ENCODE measurements at regions not wholly inside any gene's neighbourhood (a gene's known extent, or its start where the extent isn't known, plus 50 kb on each side); places are given as distances from the start of the nearest gene placed in this dataset.

DNA sequence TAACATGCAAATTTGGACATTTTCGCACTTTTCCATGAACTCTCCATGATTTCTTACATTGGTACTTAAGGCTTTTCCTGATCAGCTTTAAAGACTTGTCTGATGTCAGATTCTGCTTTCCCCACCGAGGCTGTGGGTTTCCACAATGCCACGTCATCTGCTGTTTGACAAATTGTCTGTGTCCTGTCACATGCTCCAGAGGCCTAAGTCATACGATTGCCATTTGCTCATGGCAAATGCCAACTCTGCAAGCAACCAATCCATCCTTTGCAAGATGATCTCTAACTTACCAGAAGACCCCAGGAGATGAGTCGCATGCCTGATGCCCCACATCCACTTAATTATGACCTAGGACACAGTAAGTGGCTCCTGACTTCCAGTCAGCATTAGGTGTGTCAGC lies 556.5 kb downstream of the BMP2 start:
- no peaks in the 10 kb centered on the region for H3K36me3 ChIP-seq
- no peak for TF ChIP-seq POLR2A (IDR thresholded peaks at IDR 0.05)
- TF ChIP-seq, protein P1, sequence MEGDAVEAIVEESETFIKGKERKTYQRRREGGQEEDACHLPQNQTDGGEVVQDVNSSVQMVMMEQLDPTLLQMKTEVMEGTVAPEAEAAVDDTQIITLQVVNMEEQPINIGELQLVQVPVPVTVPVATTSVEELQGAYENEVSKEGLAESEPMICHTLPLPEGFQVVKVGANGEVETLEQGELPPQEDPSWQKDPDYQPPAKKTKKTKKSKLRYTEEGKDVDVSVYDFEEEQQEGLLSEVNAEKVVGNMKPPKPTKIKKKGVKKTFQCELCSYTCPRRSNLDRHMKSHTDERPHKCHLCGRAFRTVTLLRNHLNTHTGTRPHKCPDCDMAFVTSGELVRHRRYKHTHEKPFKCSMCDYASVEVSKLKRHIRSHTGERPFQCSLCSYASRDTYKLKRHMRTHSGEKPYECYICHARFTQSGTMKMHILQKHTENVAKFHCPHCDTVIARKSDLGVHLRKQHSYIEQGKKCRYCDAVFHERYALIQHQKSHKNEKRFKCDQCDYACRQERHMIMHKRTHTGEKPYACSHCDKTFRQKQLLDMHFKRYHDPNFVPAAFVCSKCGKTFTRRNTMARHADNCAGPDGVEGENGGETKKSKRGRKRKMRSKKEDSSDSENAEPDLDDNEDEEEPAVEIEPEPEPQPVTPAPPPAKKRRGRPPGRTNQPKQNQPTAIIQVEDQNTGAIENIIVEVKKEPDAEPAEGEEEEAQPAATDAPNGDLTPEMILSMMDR (IDR thresholded peaks at IDR 0.05 in 4 of 5, conservative IDR thresholded peaks at IDR 0.05 in 1 of 5), result no peak
- ATAC-seq (no peak), DNase-seq (no peak)
- no peaks in the 10 kb centered on the region for H3K27me3 ChIP-seq
- in situ Hi-C loops (cut with MboI; ENCODE audit: low sequenced_read_pairs in 4 of 4), result no loop called here
- H3K9me3 ChIP-seq, result no peaks in the 10 kb centered on the region
- H3K4me3 ChIP-seq, result no peak overlapping the region
- intact Hi-C loops (cut with DNase I; ENCODE audit: low total_unique reads), result no loop called here
- H3K4me1 ChIP-seq, result no peaks in the 10 kb centered on the region
- H3K27ac ChIP-seq, result no peak overlapping the region

DNA sequence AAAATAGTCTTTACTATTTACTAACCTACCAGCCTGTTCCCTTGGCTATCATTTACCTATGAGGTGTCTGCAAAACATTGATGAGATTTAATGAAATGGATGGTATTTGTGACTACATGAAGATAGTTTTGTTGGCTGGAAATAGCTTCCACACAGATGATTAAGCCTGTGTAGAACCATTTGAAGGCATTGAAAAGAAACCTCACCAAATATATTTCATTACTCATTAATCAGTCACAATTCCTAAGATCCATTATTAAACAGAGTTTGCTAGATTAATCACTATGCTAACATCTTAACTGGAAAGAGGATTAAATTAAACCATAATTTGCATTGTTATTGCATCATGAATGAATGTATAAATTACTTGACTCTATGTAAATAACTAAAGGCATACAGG lies 560.3 kb downstream of the BMP2 start:
- in situ Hi-C loops (cut with MboI; ENCODE audit: low sequenced_read_pairs in 4 of 4) (no loop called here), intact Hi-C loops (cut with DNase I; ENCODE audit: low total_unique reads) (no loop called here)
- Histone ChIP-seq H3K4me3 (no peak overlapping the region), H3K4me1 (no peaks in the 10 kb centered on the region), H3K27me3 (no peaks in the 10 kb centered on the region), H3K9me3 (no peaks in the 10 kb centered on the region), H3K36me3 (no peaks in the 10 kb centered on the region), H3K27ac (no peak overlapping the region)
- no peak for ATAC-seq
- TF ChIP-seq, protein P1 (IDR thresholded peaks at IDR 0.05 in 4 of 5, conservative IDR thresholded peaks at IDR 0.05 in 1 of 5), result no peak
- TF ChIP-seq POLR2A (IDR thresholded peaks at IDR 0.05), result no peak
- no peak for DNase-seq

DNA sequence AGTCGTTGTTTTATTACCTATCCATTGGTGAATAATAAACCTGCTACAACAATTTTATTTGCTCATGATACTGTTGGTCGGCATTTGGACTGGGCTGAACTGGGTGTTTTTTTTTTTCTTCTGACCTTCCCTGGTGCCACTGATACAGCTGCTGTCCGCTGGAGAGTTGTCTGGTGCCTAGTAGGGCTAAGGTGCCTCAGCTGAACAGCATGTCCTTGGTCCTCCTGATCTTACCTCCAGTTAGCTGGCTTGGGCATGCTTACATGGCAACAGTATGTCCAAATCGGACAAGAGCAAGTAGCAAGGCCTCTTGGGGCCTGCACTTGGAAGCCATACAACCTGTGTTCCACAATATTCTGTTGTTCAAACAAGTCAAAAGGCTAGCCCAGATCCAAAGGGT lies 563.4 kb downstream of the BMP2 start:
- no peak for ATAC-seq
- in situ Hi-C loops (cut with MboI; ENCODE audit: low sequenced_read_pairs in 4 of 4), result no loop called here
- H3K4me1 ChIP-seq, result no peaks in the 10 kb centered on the region
- H3K36me3 ChIP-seq, result no peaks in the 10 kb centered on the region
- H3K27ac ChIP-seq, result no peak overlapping the region
- no peaks in the 10 kb centered on the region for H3K27me3 ChIP-seq
- intact Hi-C loops (cut with DNase I; ENCODE audit: low total_unique reads), result no loop called here
- no peak overlapping the region for H3K4me3 ChIP-seq
- TF ChIP-seq POLR2A (IDR thresholded peaks at IDR 0.05), result no peak
- TF ChIP-seq, protein P1 (IDR thresholded peaks at IDR 0.05 in 4 of 5, conservative IDR thresholded peaks at IDR 0.05 in 1 of 5), result no peak
- no peaks in the 10 kb centered on the region for H3K9me3 ChIP-seq
- peak in 1 of 2 donors; percentile 29 for DNase-seq

DNA sequence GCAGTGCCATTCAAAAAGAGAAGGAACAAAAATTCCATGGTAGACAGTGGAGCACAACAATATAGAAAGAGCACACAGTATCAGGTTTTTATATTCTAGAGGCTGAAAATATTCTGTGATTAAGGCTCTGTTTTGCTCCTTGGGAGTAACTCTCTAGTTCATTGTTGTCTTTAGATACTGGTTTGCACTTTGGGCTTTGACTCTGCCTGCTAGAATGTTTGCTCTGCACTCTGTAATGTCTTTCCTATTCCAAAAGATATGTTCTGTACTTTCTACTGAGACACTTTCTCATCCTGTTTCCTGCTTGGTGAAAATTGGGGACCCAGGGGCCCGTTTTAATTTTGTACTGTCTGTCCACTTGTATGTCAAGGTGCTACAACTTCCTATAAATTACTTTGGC lies 564.7 kb downstream of the BMP2 start:
- Histone ChIP-seq H3K27me3 (no peaks in the 10 kb centered on the region), H3K4me3 (no peak overlapping the region), H3K9me3 (no peaks in the 10 kb centered on the region), H3K4me1 (no peaks in the 10 kb centered on the region), H3K27ac (no peak overlapping the region), H3K36me3 (no peaks in the 10 kb centered on the region)
- ATAC-seq (no peak), DNase-seq (no peak)
- in situ Hi-C loops (cut with MboI; ENCODE audit: low sequenced_read_pairs in 4 of 4) (no loop called here), intact Hi-C loops (cut with DNase I; ENCODE audit: low total_unique reads) (no loop called here)
- TF ChIP-seq, protein P1 (IDR thresholded peaks at IDR 0.05 in 4 of 5, conservative IDR thresholded peaks at IDR 0.05 in 1 of 5), result no peak
- no peak for TF ChIP-seq POLR2A (IDR thresholded peaks at IDR 0.05)

DNA sequence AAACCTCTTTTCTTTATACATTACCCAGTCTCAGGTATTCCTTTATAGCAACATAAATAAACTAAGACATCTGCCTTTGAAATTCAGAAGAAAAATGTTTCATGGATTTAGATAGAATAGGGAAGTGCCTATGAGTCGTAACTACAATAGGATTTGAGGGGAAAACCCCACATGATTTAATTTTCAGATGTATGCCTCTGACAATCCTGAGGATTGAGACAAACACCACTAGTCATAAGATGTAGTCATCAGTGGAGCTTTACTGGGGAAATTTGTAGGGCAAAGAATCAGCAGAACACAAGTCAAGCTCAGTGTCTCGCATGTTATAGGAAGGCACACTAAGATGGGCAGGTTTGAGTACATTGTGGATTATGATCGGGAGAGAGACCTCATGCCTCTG lies 566.4 kb downstream of the BMP2 start:
- H3K27ac ChIP-seq, result no peak overlapping the region
- ATAC-seq (no peak), DNase-seq (no peak)
- H3K36me3 ChIP-seq, result no peaks in the 10 kb centered on the region
- intact Hi-C loops (cut with DNase I; ENCODE audit: low total_unique reads) (no loop called here), in situ Hi-C loops (cut with MboI; ENCODE audit: low sequenced_read_pairs in 4 of 4) (no loop called here)
- H3K9me3 ChIP-seq, result no peaks in the 10 kb centered on the region
- no peaks in the 10 kb centered on the region for H3K4me1 ChIP-seq
- no peaks in the 10 kb centered on the region for H3K27me3 ChIP-seq
- TF ChIP-seq POLR2A (IDR thresholded peaks at IDR 0.05), result no peak
- TF ChIP-seq, protein P1 (IDR thresholded peaks at IDR 0.05 in 4 of 5, conservative IDR thresholded peaks at IDR 0.05 in 1 of 5), result no peak
- H3K4me3 ChIP-seq, result no peak overlapping the region
